GM18909 (cell line): ENCODE measurements at regions not wholly inside any gene's neighbourhood (a gene's known extent, or its start where the extent isn't known, plus 50 kb on each side); places are given as distances from the start of the nearest gene placed in this dataset.
"Not testable (repeated sequence)": the region's sequence is repeated elsewhere in the genome, so short reads cannot be mapped to it uniquely, and the experiment has no call there.

ENCODE experiments used
- ATAC-seq: cut with Tn5 transposase; IDR thresholded peaks from one replicate; pipeline ENCODE4 v1.9.1; 2021; ENCODE audit warnings: mild to moderate bottlenecking; ENCODE audit not compliant: unreplicated experiment, poor library complexity

DNA sequence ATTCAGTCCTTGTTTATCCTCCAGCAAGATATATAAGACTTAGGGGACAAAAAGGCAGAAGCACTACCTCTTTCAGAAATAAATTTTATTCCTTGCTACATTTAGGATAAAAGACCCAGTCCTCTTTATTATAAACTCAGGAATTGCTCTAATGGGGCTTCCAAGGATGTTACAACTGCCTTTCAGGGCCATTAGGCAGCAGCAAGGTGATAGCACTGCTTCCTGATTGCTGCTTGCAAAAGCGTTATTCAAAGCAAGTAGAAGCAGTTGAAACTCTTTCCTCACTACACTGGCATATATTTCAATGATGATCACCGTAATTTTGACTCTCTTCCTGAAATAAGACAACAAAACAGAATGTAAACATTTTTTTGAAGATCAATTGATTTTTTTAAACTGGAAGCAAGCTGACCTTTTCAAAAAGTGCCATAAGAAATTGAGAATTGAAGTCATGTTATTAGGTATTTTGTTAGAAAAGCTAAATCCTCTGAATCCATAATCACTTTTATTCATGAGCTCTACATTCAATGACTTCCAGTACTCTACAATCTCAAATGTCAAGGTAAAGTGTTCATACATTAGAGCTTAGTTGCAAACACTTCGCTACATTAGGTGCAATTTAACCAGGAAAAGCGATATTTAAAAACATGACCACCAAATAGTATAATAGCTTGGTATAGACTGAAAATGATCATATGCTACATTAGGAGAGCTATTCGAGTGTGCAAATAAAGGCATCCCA is 233.4 kb upstream of the SYT10 start:
- ATAC-seq: no peak

DNA sequence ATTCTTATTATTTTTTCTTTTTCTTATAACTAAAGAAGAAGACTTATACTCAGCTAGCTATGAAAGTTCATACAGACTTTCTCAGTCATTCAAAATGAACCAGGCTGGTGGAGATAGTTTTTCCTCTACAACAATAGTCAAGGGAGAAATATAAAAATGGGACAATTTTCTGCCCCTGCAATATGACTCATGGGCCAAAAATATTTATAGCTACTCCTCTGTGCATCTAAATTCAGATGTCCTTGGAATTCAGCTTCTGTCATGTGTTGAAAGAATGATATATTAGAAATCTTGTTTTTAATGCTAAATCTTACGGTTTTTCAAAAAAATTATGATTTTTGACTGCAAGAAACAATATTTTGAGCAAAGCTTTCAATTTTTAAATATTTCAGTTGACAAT is 237.2 kb upstream of the SYT10 start:
- ATAC-seq: no peak

GRCh38 chr12:33678221-33678964 is 238.8 kb upstream of the SYT10 start:
- ATAC-seq: no peak

- ATAC-seq: no peak
These were observed 250.9 kb upstream of the SYT10 start for GRCh38 chr12:33690562-33690961.

GRCh38 chr12:33703221-33703620 is 263.6 kb upstream of the SYT10 start:
- no peak for ATAC-seq

DNA sequence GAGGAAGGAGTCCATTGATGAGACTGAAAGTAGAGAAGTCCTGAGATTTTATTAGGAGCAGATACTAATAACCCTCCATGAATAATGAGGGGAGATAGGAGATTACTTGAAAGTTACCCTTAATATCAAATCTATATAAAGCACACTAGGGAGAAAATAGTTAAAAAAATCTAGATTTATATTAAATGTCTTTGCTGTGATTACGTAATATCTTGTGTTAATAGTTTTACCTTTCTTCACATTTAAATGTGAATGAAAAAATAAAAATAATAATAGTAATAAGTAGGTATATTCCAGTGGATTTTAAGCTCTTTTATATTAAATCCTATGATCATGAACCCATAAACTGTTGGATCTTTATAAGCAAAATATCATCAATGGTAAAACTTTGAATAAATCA is 267.3 kb upstream of the SYT10 start:
- no peak for ATAC-seq

DNA sequence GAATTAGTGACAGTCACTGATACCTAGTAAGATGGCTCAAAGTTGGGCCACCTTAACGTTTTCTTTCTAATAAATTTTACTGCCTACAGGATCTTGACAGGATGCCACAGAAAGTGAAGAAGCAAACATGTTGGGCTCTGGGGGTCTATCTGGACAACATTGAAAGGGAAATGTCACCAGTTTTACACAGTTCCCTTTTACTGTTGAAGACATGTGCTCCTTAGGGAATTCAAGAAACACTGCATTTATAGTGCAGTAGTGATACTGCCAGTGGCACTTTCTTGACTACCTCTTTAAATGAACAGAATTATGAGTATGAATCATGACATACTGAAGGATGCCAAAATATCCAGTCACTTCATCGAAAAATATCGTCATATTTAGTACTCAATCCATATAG is 269.3 kb upstream of the SYT10 start:
- ATAC-seq: no peak

GRCh38 chr12:33710548-33710947 is 270.9 kb upstream of the SYT10 start:
- no peak for ATAC-seq

- ATAC-seq: no peak
These were observed 279.0 kb upstream of the SYT10 start for GRCh38 chr12:33718631-33719030.

DNA sequence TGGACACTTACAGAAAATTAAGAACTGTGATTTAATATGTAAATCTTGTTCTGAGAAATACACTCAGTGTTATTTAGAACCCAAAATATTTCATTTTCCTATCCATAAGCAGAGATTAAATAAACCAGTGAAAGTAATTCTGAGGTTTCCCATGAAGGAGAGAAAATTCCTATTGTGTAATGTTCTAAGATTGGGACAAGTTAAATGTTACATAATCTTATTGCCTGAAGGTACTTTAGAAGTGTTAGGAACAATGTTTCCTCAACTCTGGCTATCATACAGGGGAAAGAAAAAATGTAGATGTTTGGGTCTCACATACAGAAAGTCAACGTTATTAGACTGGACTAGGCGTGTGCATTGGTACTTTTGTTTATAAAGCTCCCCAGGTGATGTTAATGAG is 281.9 kb upstream of the SYT10 start:
- no peak for ATAC-seq

DNA sequence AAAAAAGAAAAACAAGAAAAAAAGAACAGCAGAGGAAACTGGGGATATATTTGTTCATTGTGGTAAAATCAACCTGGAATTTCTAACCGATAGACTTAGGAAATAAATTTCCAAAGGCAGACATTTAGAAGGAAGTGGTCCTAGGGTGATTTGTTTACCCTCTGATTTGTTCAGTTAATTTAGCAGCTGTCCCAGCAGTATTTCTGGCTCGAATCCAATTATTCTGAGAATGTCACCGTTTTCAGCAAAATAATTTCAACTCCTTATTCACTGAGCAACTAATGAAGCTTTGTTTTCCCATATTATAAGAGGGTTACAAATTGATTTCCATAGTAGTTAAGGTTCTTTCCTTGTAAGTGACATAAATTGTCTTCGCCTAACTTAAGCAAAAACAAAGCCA is 285.2 kb upstream of the SYT10 start:
- ATAC-seq: no peak

DNA sequence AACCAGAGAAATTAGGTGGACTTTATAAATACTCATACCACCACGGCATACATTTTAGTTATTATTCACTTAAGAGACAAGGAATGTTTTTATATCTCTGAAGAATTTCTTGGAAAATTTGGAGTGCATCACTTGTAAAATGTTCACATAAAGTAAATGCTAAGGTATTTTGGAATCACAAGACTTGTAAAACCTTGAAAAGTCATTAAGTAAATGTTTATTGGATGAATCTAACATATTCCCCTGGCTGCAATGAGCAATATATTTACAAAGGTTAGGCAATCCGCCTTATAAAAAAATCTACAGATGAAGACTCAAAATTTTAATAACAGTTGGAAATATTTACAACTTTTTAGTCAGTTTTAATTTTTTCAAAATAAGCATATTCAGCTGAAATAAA is 287.4 kb upstream of the ALG10 start:
- ATAC-seq: no peak

GRCh38 chr12:33752854-33753253 is 269.4 kb upstream of the ALG10 start:
- no peak for ATAC-seq

GRCh38 chr12:33757701-33758100 is 264.6 kb upstream of the ALG10 start:
- ATAC-seq: no peak

- ATAC-seq: no peak
These were observed 263.0 kb upstream of the ALG10 start for GRCh38 chr12:33759279-33759678.

DNA sequence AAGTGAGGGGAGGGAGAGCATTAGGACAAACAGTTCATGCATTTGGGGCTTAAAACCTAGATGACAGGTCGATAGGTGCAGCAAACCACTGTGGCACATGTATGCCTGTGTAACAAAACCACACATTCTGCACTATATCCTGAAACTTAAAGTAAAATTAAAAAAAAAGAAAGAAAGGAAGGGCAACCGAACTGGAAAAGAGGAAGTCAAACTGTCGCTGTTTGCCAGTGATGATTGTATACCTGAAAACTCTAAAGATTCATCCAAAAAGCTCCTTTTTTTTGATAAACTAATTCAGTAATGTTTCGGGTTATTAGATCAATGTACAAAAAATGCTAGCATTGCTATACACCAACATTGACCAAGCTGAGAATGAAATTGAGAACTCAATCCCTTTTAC is 259.0 kb upstream of the ALG10 start:
- ATAC-seq: no peak

DNA sequence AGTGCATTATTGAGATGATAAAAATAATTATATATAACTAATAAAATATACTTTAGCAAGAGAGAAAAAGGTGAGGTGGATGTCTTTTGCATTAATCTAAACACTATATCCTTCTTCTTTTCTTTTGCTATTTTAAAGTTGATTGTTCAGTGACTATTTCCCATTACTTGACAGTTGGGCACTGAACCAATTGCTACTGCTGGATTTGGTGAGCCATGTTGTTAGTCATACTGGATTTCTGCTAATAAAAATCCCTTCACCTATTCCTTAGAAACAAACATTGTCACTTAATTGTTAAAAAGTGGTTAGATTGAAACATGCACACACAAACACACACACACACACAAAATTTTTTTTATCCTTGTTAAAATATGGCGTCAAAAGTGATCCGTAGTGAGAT is 251.6 kb upstream of the ALG10 start:
- ATAC-seq: no peak

- ATAC-seq: no peak
These were observed 250.4 kb upstream of the ALG10 start for GRCh38 chr12:33771889-33772288.

GRCh38 chr12:33773091-33773490 is 249.2 kb upstream of the ALG10 start:
- ATAC-seq: not testable (repeated sequence)

GRCh38 chr12:33786532-33786931 is 235.8 kb upstream of the ALG10 start:
- ATAC-seq: no peak

DNA sequence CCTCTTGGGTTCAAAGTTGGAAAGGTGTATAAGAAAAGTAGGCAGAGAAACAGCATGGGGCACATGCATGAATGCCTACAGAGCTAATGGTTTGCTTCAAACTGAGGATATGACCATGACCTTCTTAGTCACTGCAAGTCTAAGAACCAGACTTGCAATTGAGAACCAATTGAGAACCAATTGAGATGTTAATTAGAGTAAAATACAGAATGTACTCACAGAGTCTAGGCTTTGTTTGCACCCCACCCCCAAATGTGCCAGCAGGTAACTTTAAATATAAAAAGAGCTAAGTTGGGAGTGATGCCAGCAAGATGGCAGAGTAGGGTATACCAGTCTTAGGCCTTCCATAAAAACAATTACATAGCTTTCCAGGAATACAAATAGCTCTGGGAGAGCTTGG is 227.3 kb upstream of the ALG10 start:
- ATAC-seq: no peak

GRCh38 chr12:33795536-33795935 is 226.8 kb upstream of the ALG10 start:
- ATAC-seq: no peak
